C4-2B (cell line): ENCODE measurements at regions not wholly inside any gene's neighbourhood (a gene's known extent, or its start where the extent isn't known, plus 50 kb on each side); places are given as distances from the start of the nearest gene placed in this dataset.

Source experiments
- CTCF ChIP-seq: fragments of 450-650 bp; conservative IDR thresholded peaks from 2 replicates; pipeline ENCODE4 v1.5.1; 2017; ENCODE audit warnings: mild to moderate bottlenecking
- ZFX ChIP-seq: fragments of 450-650 bp; IDR thresholded peaks from 2 replicates; pipeline ENCODE4 v1.6.1; 2017

- TF ChIP-seq CTCF: no peak
- no peak for TF ChIP-seq ZFX
Observed at GRCh38 chr5:3391210-3391609, 204.4 kb upstream of the IRX1 start.
